B cell (primary cell): ENCODE measurements at regions not wholly inside any gene's neighbourhood (a gene's known extent, or its start where the extent isn't known, plus 50 kb on each side); places are given as distances from the start of the nearest gene placed in this dataset.

Source experiments
- ATAC-seq: fragments of 200-7000 bp; cut with Tn5 transposase; one replicate; pipeline ENCODE4 v1.10.0; 2021; ENCODE audit warnings: low read depth, mild to moderate bottlenecking, moderate number of reproducible peaks, moderate library complexity
- CTCF ChIA-PET: fragments of 350-600 bp; sonication (Branson Sonifier 250); formaldehyde crosslinking; loops from one replicate; lab custom pipeline; 2021; ENCODE audit warnings: antibody characterized with exemption, inconsistent platforms; lab: Charles Lee
- POLR2A ChIA-PET: fragments of 350-600 bp; sonication (Branson Sonifier 250); formaldehyde crosslinking; loops from one replicate; lab custom pipeline; 2021; ENCODE audit warnings: antibody characterized with exemption; lab: Charles Lee
- DNase-seq: peaks from one replicate; pipeline ENCODE4 v3.0.0; 2013
- H2AFZ ChIP-seq: 2 replicates; pipeline ENCODE4 v1.6.1; 2012; ENCODE audit warnings: mild to moderate bottlenecking, low read depth, low read length; ENCODE audit not compliant: insufficient read depth, poor library complexity, severe bottlenecking
- H3K27ac ChIP-seq, 2 donors: 1 replicate in 1 of 2; 2 replicates in 1 of 2; pipeline ENCODE4 v1.5.1; 2012 to 2013; ENCODE audit warnings: low read length in 2 of 2, mild to moderate bottlenecking in 2 of 2, moderate library complexity in 1 of 2
- H3K27me3 ChIP-seq, 4 experiments: fragments of 200-600 bp in 1 of 4; sonication (generic) in 1 of 4; replicated peaks in 1 of 4; 1 replicate in 2 of 4; 2 replicates in 2 of 4; pipeline versions ENCODE4 v1.6.1 to v1.7.0; 2013 to 2016; ENCODE audit warnings: low read length in 3 of 4, mild to moderate bottlenecking in 2 of 4, mixed read lengths in 1 of 4, moderate library complexity in 1 of 4; ENCODE audit not compliant: insufficient read depth in 4 of 4, control insufficient read depth in 3 of 4; ENCODE audit errors: control extremely low read depth in 1 of 4
- H3K36me3 ChIP-seq, 2 experiments: replicated peaks in 1 of 2; 1 replicate in 1 of 2; 2 replicates in 1 of 2; pipeline versions ENCODE4 v1.6.1 to v1.7.1; 2013; ENCODE audit warnings: low read length in 1 of 2; ENCODE audit not compliant: insufficient read depth in 2 of 2, control insufficient read depth in 1 of 2; ENCODE audit errors: control extremely low read depth in 1 of 2, extremely low read depth in 1 of 2
- H3K4me1 ChIP-seq, 2 donors: fragments of 200-600 bp in 1 of 2; sonication (generic) in 1 of 2; 1 replicate in 1 of 2; 2 replicates in 1 of 2; pipeline versions ENCODE4 v1.5.1 to v1.6.1; 2013 to 2017; ENCODE audit warnings: low read length in 2 of 2; ENCODE audit not compliant: control insufficient read depth in 2 of 2, insufficient read depth in 2 of 2
- H3K4me2 ChIP-seq: replicated peaks from 2 replicates; pipeline ENCODE3; 2012; ENCODE audit warnings: mild to moderate bottlenecking, low read depth, low read length; ENCODE audit not compliant: poor library complexity, severe bottlenecking
- H3K4me3 ChIP-seq, 5 experiments: fragments of 200-600 bp in 1 of 5; sonication (generic) in 1 of 5; 1 replicate in 3 of 5; 2 replicates in 2 of 5; pipeline versions ENCODE4 v1.5.1 to v1.7.0; 2011 to 2016; ENCODE audit warnings: low read length in 4 of 5, mild to moderate bottlenecking in 4 of 5, low read depth in 2 of 5, control low read depth in 1 of 5, moderate library complexity in 1 of 5; ENCODE audit not compliant: insufficient read depth in 1 of 5; ENCODE audit errors: control extremely low read depth in 1 of 5, extremely low read depth in 1 of 5
- H3K79me2 ChIP-seq: fragments of 200-600 bp; sonication (generic); one replicate; pipeline ENCODE4 v1.6.0; 2016; ENCODE audit warnings: low read length; ENCODE audit not compliant: control insufficient read depth, insufficient read depth
- H3K9ac ChIP-seq: fragments of 200-600 bp; sonication (generic); 2 replicates; pipeline ENCODE4 v1.6.1; 2017; ENCODE audit warnings: mild to moderate bottlenecking, low read length, moderate library complexity
- H3K9me3 ChIP-seq, 3 donors: one replicate each; pipeline versions ENCODE4 v1.6.1 to v1.7.1; 2013; ENCODE audit warnings: low read length in 2 of 3; ENCODE audit not compliant: control insufficient read depth in 2 of 3, insufficient read depth in 1 of 3; ENCODE audit errors: control extremely low read depth in 1 of 3
- H4K20me1 ChIP-seq: 2 replicates; pipeline ENCODE4 v1.6.0; 2012; ENCODE audit warnings: mild to moderate bottlenecking, low read length; ENCODE audit not compliant: insufficient read depth, control insufficient read depth, poor library complexity, severe bottlenecking
- H3K27ac Mint-ChIP-seq: one replicate; pipeline ENCODE4 v1.8.0; 2021; ENCODE audit warnings: mixed read lengths
- H3K27me3 Mint-ChIP-seq: one replicate; pipeline ENCODE4 v1.8.0; 2021; ENCODE audit warnings: mixed read lengths
- H3K4me1 Mint-ChIP-seq: one replicate; pipeline ENCODE4 v1.8.0; 2021; ENCODE audit warnings: mixed read lengths
- H3K4me3 Mint-ChIP-seq: one replicate; pipeline ENCODE4 v1.8.0; 2021; ENCODE audit warnings: mixed read lengths
- H3K9me3 Mint-ChIP-seq: one replicate; pipeline ENCODE4 v1.8.0; 2022; ENCODE audit warnings: mixed read lengths; ENCODE audit not compliant: insufficient read depth
- EZH2 ChIP-seq: IDR thresholded peaks from 2 replicates; pipeline ENCODE4 v1.6.1; 2012; ENCODE audit warnings: borderline replicate concordance, low read depth, mild to moderate bottlenecking, moderate library complexity, low read length; ENCODE audit not compliant: insufficient read depth, poor library complexity, severe bottlenecking
- WGBS: methylation state at CpG from one replicate; pipeline ENCODE4 v1.1.5; 2013; ENCODE audit warnings: missing lambda C conversion rate; ENCODE audit not compliant: insufficient coverage; 5-methylcytosine and 5-hydroxymethylcytosine counted together
- intact Hi-C: fragments of 100-400 bp; cut with micrococcal nuclease; formaldehyde crosslinking; loops from one replicate; pipeline ENCODE4 v1.10.0; 2022
- TF ChIP-seq, protein P1 (sequence below): fragments of 200-600 bp; IDR thresholded peaks from one replicate; pipeline ENCODE4 v1.8.0; 2022; ENCODE audit warnings: antibody characterized with exemption, mild to moderate bottlenecking

DNA sequence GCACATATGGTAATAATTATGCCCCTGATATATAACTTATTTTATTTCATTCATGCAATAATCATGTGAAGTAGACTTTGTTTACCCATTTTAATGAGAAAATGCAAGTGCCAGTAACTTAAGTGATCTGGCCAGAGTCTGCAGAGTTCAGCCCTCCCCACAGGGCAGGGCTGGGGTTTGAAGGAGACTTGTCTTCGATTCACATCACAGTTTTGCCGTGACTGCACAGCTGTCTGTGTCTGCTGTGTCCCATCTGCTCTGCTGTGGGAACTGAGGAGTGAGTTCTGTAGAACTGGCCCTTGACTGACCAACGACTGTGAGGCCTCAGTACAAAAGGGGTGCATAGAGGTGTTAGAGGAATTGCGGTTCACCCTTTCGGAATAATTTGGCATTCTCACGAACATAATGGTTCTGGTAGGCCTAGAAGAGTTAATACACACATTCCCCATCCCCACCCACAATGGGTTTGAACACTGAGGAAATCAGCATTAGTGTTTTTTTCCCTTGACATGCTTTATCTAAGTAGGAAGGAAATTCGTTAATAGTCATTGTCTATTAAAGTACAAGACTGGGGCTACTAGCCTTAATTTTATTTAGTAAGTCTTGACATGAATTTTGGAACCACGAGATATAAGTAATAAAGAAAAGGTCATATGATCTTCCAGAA, 113.6 kb upstream of the MON1B start:
- H3K4me2 ChIP-seq: no peak overlapping the region
- no peaks in the 10 kb centered on the region for H3K9me3 Mint-ChIP-seq
- no peaks in the 10 kb centered on the region for H3K79me2 ChIP-seq
- no peak overlapping the region for H3K27ac ChIP-seq
- no peak overlapping the region for H3K9ac ChIP-seq
- POLR2A ChIA-PET: no interaction called here
- no peaks in the 10 kb centered on the region for H3K27me3 ChIP-seq
- ATAC-seq (no peak), DNase-seq (no peak)
- no peaks in the 10 kb centered on the region for H3K27me3 Mint-ChIP-seq
- H3K4me1 Mint-ChIP-seq: no peaks in the 10 kb centered on the region
- no peak overlapping the region for H3K4me3 ChIP-seq
- no peaks in the 10 kb centered on the region for H4K20me1 ChIP-seq
- no peaks in the 10 kb centered on the region for H3K4me1 ChIP-seq
- TF ChIP-seq, protein P1, sequence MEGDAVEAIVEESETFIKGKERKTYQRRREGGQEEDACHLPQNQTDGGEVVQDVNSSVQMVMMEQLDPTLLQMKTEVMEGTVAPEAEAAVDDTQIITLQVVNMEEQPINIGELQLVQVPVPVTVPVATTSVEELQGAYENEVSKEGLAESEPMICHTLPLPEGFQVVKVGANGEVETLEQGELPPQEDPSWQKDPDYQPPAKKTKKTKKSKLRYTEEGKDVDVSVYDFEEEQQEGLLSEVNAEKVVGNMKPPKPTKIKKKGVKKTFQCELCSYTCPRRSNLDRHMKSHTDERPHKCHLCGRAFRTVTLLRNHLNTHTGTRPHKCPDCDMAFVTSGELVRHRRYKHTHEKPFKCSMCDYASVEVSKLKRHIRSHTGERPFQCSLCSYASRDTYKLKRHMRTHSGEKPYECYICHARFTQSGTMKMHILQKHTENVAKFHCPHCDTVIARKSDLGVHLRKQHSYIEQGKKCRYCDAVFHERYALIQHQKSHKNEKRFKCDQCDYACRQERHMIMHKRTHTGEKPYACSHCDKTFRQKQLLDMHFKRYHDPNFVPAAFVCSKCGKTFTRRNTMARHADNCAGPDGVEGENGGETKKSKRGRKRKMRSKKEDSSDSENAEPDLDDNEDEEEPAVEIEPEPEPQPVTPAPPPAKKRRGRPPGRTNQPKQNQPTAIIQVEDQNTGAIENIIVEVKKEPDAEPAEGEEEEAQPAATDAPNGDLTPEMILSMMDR: no peak
- TF ChIP-seq EZH2: no peak
- CTCF ChIA-PET: no interaction called here
- WGBS: 83% methylated on average over 2 of the region's 8 CpGs
- H3K9me3 ChIP-seq: peaks cover 0 to 1% (median 0%) of the 10 kb centered on the region in 3 donors
- H3K36me3 ChIP-seq: no peaks in the 10 kb centered on the region
- H3K27ac Mint-ChIP-seq: no peak overlapping the region
- H3K4me3 Mint-ChIP-seq: no peak overlapping the region
- intact Hi-C loops: no loop called here
- H2AFZ ChIP-seq: no peak overlapping the region

DNA sequence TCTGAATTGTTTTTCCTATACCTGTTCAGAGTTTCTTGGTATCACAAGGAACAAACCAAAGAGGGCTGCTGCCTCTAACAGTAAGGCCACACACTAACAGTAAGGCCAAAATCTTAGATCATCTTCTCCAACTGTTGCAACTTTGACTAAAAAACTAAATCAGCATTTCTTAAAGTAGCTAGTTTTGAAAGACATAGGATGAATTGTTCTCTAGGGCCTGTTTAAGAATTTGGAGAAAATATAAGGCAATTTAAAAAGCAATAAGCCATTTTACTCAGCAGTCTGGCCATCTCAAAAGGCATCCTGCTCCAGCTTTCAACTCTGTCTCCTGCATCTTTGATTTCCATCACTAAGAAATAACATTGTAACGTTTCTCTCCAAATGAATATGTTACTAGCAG, 105.0 kb upstream of the MON1B start:
- Mint-ChIP-seq H3K4me1 (no peaks in the 10 kb centered on the region), H3K27ac (no peak overlapping the region), H3K4me3 (no peak overlapping the region), H3K9me3 (no peaks in the 10 kb centered on the region), H3K27me3 (peaks cover 3% of the 10 kb centered on the region)
- Histone ChIP-seq H3K79me2 (no peaks in the 10 kb centered on the region), H3K27me3 (no peaks in the 10 kb centered on the region), H3K27ac (no peak overlapping the region), H2AFZ (no peak overlapping the region), H3K4me1 (no peaks in the 10 kb centered on the region), H4K20me1 (no peaks in the 10 kb centered on the region), H3K9me3 (no peaks in the 10 kb centered on the region), H3K36me3 (no peaks in the 10 kb centered on the region), H3K4me3 (no peak overlapping the region), H3K4me2 (no peak overlapping the region), H3K9ac (no peak overlapping the region)
- no peak for DNase-seq
- ChIA-PET CTCF (no interaction called here), POLR2A (no interaction called here)
- WGBS: no CpG with 5 or more reads among the region's 1 CpG
- TF ChIP-seq EZH2: no peak
- TF ChIP-seq, protein P1: no peak
- intact Hi-C loops: no loop called here
- no peak for ATAC-seq
